GM19397 (cell line): ENCODE measurements at regions not wholly inside any gene's neighbourhood (a gene's known extent, or its start where the extent isn't known, plus 50 kb on each side); places are given as distances from the start of the nearest gene placed in this dataset.

Source experiments
- ATAC-seq: cut with Tn5 transposase; IDR thresholded peaks from one replicate; pipeline ENCODE4 v1.9.1; 2021; ENCODE audit warnings: mild to moderate bottlenecking, moderate library complexity; ENCODE audit not compliant: unreplicated experiment

- ATAC-seq = no peak
Measured at GRCh38 chr9:1462626-1463308, 412.6 kb downstream of the DMRT2 start.

- peak; percentile 92 for ATAC-seq
Measured at GRCh38 chr9:1469996-1470395, 419.8 kb downstream of the DMRT2 start.

- no peak for ATAC-seq
Measured at GRCh38 chr9:1473956-1474634, 423.9 kb downstream of the DMRT2 start.

- no peak for ATAC-seq
Measured at GRCh38 chr9:1474671-1475070, 424.5 kb downstream of the DMRT2 start.

- ATAC-seq = peak; percentile 60
Measured at GRCh38 chr9:1490341-1491232, 440.4 kb downstream of the DMRT2 start.

GRCh38 chr9:1492156-1492555, 442.0 kb downstream of the DMRT2 start:
- no peak for ATAC-seq

GRCh38 chr9:1495282-1496030, 445.3 kb downstream of the DMRT2 start:
- ATAC-seq = no peak

- no peak for ATAC-seq
Measured at GRCh38 chr9:1505489-1505888, 455.3 kb downstream of the DMRT2 start.

GRCh38 chr9:1510712-1511111, 460.6 kb downstream of the DMRT2 start:
- no peak for ATAC-seq

- no peak for ATAC-seq
Measured at GRCh38 chr9:1513105-1513504, 462.9 kb downstream of the DMRT2 start.

GRCh38 chr9:1514250-1514649, 464.1 kb downstream of the DMRT2 start:
- ATAC-seq = no peak

GRCh38 chr9:1514776-1515363, 464.7 kb downstream of the DMRT2 start:
- ATAC-seq = no peak

- ATAC-seq = no peak
Measured at GRCh38 chr9:1515557-1515956, 465.4 kb downstream of the DMRT2 start.

GRCh38 chr9:1521547-1521946, 471.4 kb downstream of the DMRT2 start:
- no peak for ATAC-seq

- ATAC-seq = peak; percentile 74
Measured at GRCh38 chr9:1522219-1522767, 472.1 kb downstream of the DMRT2 start.

GRCh38 chr9:1528456-1528855, 478.3 kb downstream of the DMRT2 start:
- ATAC-seq = no peak

GRCh38 chr9:1530696-1531095, 480.5 kb downstream of the DMRT2 start:
- ATAC-seq = no peak

GRCh38 chr9:1531424-1531823, 481.3 kb downstream of the DMRT2 start:
- ATAC-seq = no peak

- ATAC-seq = no peak
Measured at GRCh38 chr9:1532171-1532570, 482.0 kb downstream of the DMRT2 start.

- ATAC-seq = no peak
Measured at GRCh38 chr9:1535051-1535450, 480.1 kb upstream of the SMARCA2 start.
